K562 (cell line): ENCODE measurements at regions not wholly inside any gene's neighbourhood (a gene's known extent, or its start where the extent isn't known, plus 50 kb on each side); places are given as distances from the start of the nearest gene placed in this dataset.

ENCODE experiments used
- CBX3 ChIP-seq, 2 experiments: IDR thresholded peaks; 1 replicate in 1 of 2; 2 replicates in 1 of 2; pipeline ENCODE4 v1.6.1; 2012; ENCODE audit warnings: inconsistent platforms in 2 of 2, low read length in 2 of 2, borderline replicate concordance in 1 of 2, control low read depth in 1 of 2
- CBX5 ChIP-seq: IDR thresholded peaks from 2 replicates; pipeline ENCODE4 v1.6.1; 2014; ENCODE audit warnings: low read depth, borderline replicate concordance
- DMBX1 ChIP-seq: fragments of 250-450 bp; sonication (Bioruptor Pico); IDR thresholded peaks from 2 replicates; pipeline ENCODE4 v1.8.0; 2022; ENCODE audit warnings: inconsistent platforms, mild to moderate bottlenecking, moderate library complexity, borderline replicate concordance
- EP400 ChIP-seq: fragments of 450-650 bp; IDR thresholded peaks from 2 replicates; pipeline ENCODE4 v1.6.1; 2017; ENCODE audit warnings: antibody characterized with exemption, mild to moderate bottlenecking, moderate library complexity
- ESRRA ChIP-seq: fragments of 450-650 bp; IDR thresholded peaks from 2 replicates; pipeline ENCODE4 v1.6.1; 2014; ENCODE audit warnings: low read depth, mild to moderate bottlenecking, moderate library complexity, borderline replicate concordance
- ETV6 ChIP-seq, 3 experiments: fragments of 150-350 bp in 1 of 3; sonication (generic) in 1 of 3; formaldehyde crosslinking in 1 of 3; IDR thresholded peaks; 2 replicates each; pipeline versions ENCODE4 v1.6.1 to v1.8.0; 2014 to 2022; ENCODE audit warnings: borderline replicate concordance in 2 of 3, low read depth in 2 of 3, antibody characterized with exemption in 1 of 3, low read length in 1 of 3, mild to moderate bottlenecking in 1 of 3, missing genetic modification reagents in 1 of 3
- GTF2B ChIP-seq: IDR thresholded peaks from 2 replicates; pipeline ENCODE4 v1.6.1; 2011; ENCODE audit not compliant: insufficient read length; ENCODE audit errors: extremely low read depth
- HDAC3 ChIP-seq: fragments of 450-650 bp; IDR thresholded peaks from 2 replicates; pipeline ENCODE4 v1.6.1; 2018; ENCODE audit warnings: borderline replicate concordance, mild to moderate bottlenecking, moderate library complexity; ENCODE audit not compliant: partially characterized antibody
- HDGF ChIP-seq: fragments of 450-650 bp; IDR thresholded peaks from 2 replicates; pipeline ENCODE4 v1.6.1; 2016
- HINFP ChIP-seq: fragments of 450-650 bp; conservative IDR thresholded peaks from 2 replicates; pipeline ENCODE4 v1.6.1; 2016; ENCODE audit warnings: missing genetic modification characterization, low read depth, mild to moderate bottlenecking, control low read depth, missing compliant biosample characterization
- JUNB ChIP-seq: fragments of 450-650 bp; formaldehyde crosslinking; conservative IDR thresholded peaks from 2 replicates; pipeline ENCODE4 v1.4.0; 2020; ENCODE audit warnings: mild to moderate bottlenecking
- KDM5B ChIP-seq: fragments of 200-600 bp; sonication (generic); IDR thresholded peaks from 2 replicates; pipeline ENCODE4 v1.6.1; 2012; ENCODE audit warnings: low read depth, mild to moderate bottlenecking, moderate library complexity, low read length, control low read depth, inconsistent platforms; ENCODE audit not compliant: insufficient replicate concordance
- NCOR1 ChIP-seq: fragments of 450-650 bp; IDR thresholded peaks from 2 replicates; pipeline ENCODE4 v1.6.1; 2016; ENCODE audit warnings: mild to moderate bottlenecking, moderate library complexity
- NR1H2 ChIP-seq: sonication (generic); formaldehyde crosslinking; IDR thresholded peaks from 2 replicates; pipeline ENCODE4 v1.4.0; 2020; ENCODE audit warnings: mild to moderate bottlenecking, missing genetic modification reagents
- PHF21A ChIP-seq: fragments of 450-650 bp; IDR thresholded peaks from 2 replicates; pipeline ENCODE4 v1.6.1; 2017; ENCODE audit warnings: low read depth, borderline replicate concordance
- PHTF2 ChIP-seq: fragments of 250-450 bp; sonication (Bioruptor Pico); IDR thresholded peaks from 2 replicates; pipeline ENCODE4 v1.5.0; 2021; ENCODE audit warnings: mild to moderate bottlenecking
- RAD21 ChIP-seq, 2 experiments: fragments of 250-450 bp in 1 of 2; fragments of 450-650 bp in 1 of 2; sonication (Bioruptor Pico) in 1 of 2; formaldehyde crosslinking in 1 of 2; IDR thresholded peaks in 1 of 2; conservative IDR thresholded peaks in 1 of 2; 2 replicates each; pipeline versions ENCODE4 v1.4.0 to v1.8.0; 2020 to 2022; ENCODE audit warnings: mild to moderate bottlenecking in 2 of 2, moderate library complexity in 1 of 2
- RCOR1 ChIP-seq, 2 experiments: IDR thresholded peaks; 2 replicates each; pipeline ENCODE4 v1.6.1; 2012; ENCODE audit warnings: low read depth in 2 of 2, low read length in 2 of 2, borderline replicate concordance in 1 of 2, improper control_type of control experiment in 1 of 2
- SETDB1 ChIP-seq: IDR thresholded peaks from one replicate; pipeline ENCODE4 v1.6.1; 2012; ENCODE audit warnings: low read length, control low read depth, inconsistent platforms
- ZBTB1 ChIP-seq: sonication (generic); formaldehyde crosslinking; IDR thresholded peaks from 2 replicates; pipeline ENCODE4 v1.8.1; 2023; ENCODE audit warnings: missing genetic modification reagents, low read depth, mild to moderate bottlenecking, borderline replicate concordance
- ZNF12 ChIP-seq: sonication (generic); formaldehyde crosslinking; IDR thresholded peaks from 2 replicates; pipeline ENCODE4 v1.4.0; 2020; ENCODE audit warnings: mild to moderate bottlenecking, missing genetic modification reagents
- ZNF696 ChIP-seq: fragments of 250-450 bp; sonication (Bioruptor Pico); conservative IDR thresholded peaks from 2 replicates; pipeline ENCODE4 v1.4.0; 2020; ENCODE audit warnings: mild to moderate bottlenecking, moderate library complexity
- ZSCAN32 ChIP-seq: fragments of 450-650 bp; formaldehyde crosslinking; IDR thresholded peaks from 2 replicates; pipeline ENCODE4 v1.4.0; 2020; ENCODE audit warnings: mild to moderate bottlenecking, moderate library complexity
- TF ChIP-seq, protein P1 (sequence below): fragments of 450-650 bp; IDR thresholded peaks from 2 replicates; pipeline ENCODE4 v1.6.1; 2016; ENCODE audit warnings: low read depth, mild to moderate bottlenecking, moderate library complexity
- TF ChIP-seq, protein P2 (sequence below), 2 experiments: fragments of 250-450 bp in 1 of 2; fragments of 450-650 bp in 1 of 2; sonication (Bioruptor Pico) in 1 of 2; IDR thresholded peaks; 2 replicates each; pipeline versions ENCODE4 v1.6.1 to v1.8.0; 2016 to 2021; ENCODE audit warnings: mild to moderate bottlenecking in 2 of 2, moderate library complexity in 2 of 2, missing compliant biosample characterization in 1 of 2, missing genetic modification characterization in 1 of 2

DNA sequence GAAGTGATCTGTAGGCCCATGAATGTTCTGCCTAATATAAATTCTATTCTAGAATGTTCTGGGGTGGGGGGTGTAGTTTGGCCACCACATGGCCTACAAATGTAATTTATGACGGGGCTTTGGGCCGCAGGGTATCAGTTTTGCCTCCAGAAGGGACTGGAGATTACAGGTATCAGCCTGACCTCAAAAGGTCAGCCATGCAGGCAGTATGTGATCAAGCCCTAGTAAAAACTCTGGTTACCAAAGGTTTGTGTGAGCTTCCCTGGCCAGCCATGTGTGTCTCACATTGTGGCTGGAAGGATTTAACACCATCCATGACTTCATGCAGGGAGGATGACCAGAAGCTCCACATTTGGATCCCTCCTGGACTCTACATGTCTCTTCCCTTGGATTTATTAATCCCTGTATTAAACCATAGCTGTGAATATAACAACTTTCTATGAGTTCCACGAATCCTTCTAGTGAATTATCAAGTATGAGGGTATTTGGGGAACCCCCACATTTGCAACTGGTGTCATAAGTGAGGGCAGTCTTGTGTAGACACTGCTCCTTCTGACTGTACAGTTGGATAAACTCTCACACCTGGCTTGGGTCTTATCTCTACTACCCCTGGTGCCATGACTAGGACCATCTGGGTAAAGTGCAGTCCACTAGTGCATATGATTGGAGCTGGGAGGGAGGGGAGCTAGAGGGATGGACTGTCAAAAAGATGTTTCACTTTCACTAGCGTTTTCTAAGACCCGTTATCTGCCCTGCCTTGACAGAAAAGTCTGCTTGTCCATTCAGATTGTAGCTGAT is 50.0 kb upstream of the RFX7 start (continued):
- TF ChIP-seq RAD21 (CRISPR knock-in tag; conservative IDR thresholded peaks at IDR 0.05 in 1 of 2, IDR thresholded peaks at IDR 0.05 in 1 of 2) (no peak), EP400 (no peak), PHF21A (no peak), SETDB1 (no peak), ZNF12 (CRISPR knock-in tag) (no peak), ZBTB1 (no peak), HDAC3 (no peak), ESRRA (no peak), GTF2B (no peak), HDGF (no peak), KDM5B (no peak), ETV6 (IDR thresholded peaks at IDR 0.05; ENCODE audit: borderline replicate concordance in 1 of 2, low read depth in 2 of 2, low read length in 1 of 2) (no peak), ETV6 (CRISPR knock-in tag; IDR thresholded peaks at IDR 0.05; ENCODE audit: borderline replicate concordance) (no peak), NCOR1 (peak; percentile 21; the same call in 1 of the 2 replicates), PHTF2 (CRISPR knock-in tag) (no peak), HINFP (tag) (no peak), NR1H2 (CRISPR knock-in tag) (no peak), DMBX1 (CRISPR knock-in tag) (peak; percentile 37; the same call in 1 of the 2 replicates), RCOR1 (IDR thresholded peaks at IDR 0.05; ENCODE audit: borderline replicate concordance in 1 of 2, low read depth in 2 of 2, low read length in 2 of 2) (no peak), CBX5 (no peak), ZNF696 (CRISPR knock-in tag) (no peak), CBX3 (IDR thresholded peaks at IDR 0.05; ENCODE audit: borderline replicate concordance in 1 of 2, low read length in 2 of 2) (no peak), ZSCAN32 (CRISPR knock-in tag) (no peak), JUNB (no peak)
- TF ChIP-seq, protein P1, sequence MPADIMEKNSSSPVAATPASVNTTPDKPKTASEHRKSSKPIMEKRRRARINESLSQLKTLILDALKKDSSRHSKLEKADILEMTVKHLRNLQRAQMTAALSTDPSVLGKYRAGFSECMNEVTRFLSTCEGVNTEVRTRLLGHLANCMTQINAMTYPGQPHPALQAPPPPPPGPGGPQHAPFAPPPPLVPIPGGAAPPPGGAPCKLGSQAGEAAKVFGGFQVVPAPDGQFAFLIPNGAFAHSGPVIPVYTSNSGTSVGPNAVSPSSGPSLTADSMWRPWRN = no peak
- TF ChIP-seq, protein P2, sequence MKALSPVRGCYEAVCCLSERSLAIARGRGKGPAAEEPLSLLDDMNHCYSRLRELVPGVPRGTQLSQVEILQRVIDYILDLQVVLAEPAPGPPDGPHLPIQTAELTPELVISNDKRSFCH (CRISPR knock-in tag; IDR thresholded peaks at IDR 0.05) = no peak
- TF ChIP-seq, protein P2 (tag; IDR thresholded peaks at IDR 0.05) = peak; percentile 75
